Activated CD4-positive, alpha-beta memory T cell treated with anti-CD3 and anti-CD28 coated beads for 36 hours (primary cell): ENCODE measurements at regions not wholly inside any gene's neighbourhood (a gene's known extent, or its start where the extent isn't known, plus 50 kb on each side); places are given as distances from the start of the nearest gene placed in this dataset.

ENCODE experiments used
- CTCF ChIA-PET: fragments of 350-600 bp; sonication (Branson Sonifier 250); formaldehyde crosslinking; loops from one replicate; lab custom pipeline; 2021; ENCODE audit warnings: antibody characterized with exemption, inconsistent platforms; lab: Charles Lee
- POLR2A ChIA-PET: fragments of 350-600 bp; sonication (Branson Sonifier 250); formaldehyde crosslinking; loops from one replicate; lab custom pipeline; 2021; ENCODE audit warnings: antibody characterized with exemption; lab: Charles Lee
- DNase-seq: peaks from one replicate; pipeline ENCODE4 v3.0.0-alpha.2; 2020
- H3K27ac Mint-ChIP-seq: one replicate; pipeline ENCODE4 v1.8.0; 2021; ENCODE audit warnings: mixed read lengths
- H3K27me3 Mint-ChIP-seq: one replicate; pipeline ENCODE4 v1.8.0; 2021; ENCODE audit warnings: mixed read lengths
- H3K36me3 Mint-ChIP-seq: one replicate; pipeline ENCODE4 v1.8.0; 2021; ENCODE audit warnings: mixed read lengths
- H3K4me1 Mint-ChIP-seq: one replicate; pipeline ENCODE4 v1.8.0; 2021; ENCODE audit warnings: low read depth, mixed read lengths
- H3K4me3 Mint-ChIP-seq: one replicate; pipeline ENCODE4 v1.8.0; 2021; ENCODE audit warnings: mild to moderate bottlenecking, mixed read lengths
- H3K9me3 Mint-ChIP-seq: one replicate; pipeline ENCODE4 v1.8.0; 2021; ENCODE audit warnings: mixed read lengths
- intact Hi-C: fragments of 100-400 bp; cut with micrococcal nuclease; formaldehyde crosslinking; loops from one replicate; pipeline ENCODE4 v1.15.1; 2023

DNA sequence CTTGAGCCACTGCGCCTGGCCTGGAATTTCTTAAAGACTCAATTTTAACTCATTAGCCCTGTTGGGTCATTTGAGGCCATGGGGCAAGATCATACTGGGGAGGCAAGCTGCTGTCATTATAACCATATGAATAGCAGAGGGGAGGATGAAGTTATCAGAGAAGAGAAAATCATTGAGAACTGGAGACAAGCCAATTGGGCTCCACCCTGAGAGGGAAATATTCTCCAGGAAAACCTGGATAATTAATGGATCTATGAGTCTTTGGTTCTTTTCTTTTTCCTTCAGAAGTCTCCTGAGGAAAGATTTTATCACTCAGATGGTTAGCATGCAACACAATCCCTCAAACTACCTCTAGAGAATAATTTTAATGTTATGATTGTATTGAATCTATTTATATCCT, 569.6 kb upstream of the TUSC1 start:
- ChIA-PET POLR2A (no interaction called here), CTCF (no interaction called here)
- Mint-ChIP-seq H3K36me3 (no peaks in the 10 kb centered on the region), H3K27me3 (no peaks in the 10 kb centered on the region), H3K27ac (no peak overlapping the region), H3K9me3 (peaks cover 14% of the 10 kb centered on the region), H3K4me3 (no peak overlapping the region), H3K4me1 (no peaks in the 10 kb centered on the region)
- DNase-seq = no peak
- intact Hi-C loops = no loop called here

- Mint-ChIP-seq H3K4me1 (no peaks in the 10 kb centered on the region), H3K36me3 (no peaks in the 10 kb centered on the region)
These were observed 566.6 kb upstream of the TUSC1 start for GRCh38 chr9:26244661-26245451.

DNA sequence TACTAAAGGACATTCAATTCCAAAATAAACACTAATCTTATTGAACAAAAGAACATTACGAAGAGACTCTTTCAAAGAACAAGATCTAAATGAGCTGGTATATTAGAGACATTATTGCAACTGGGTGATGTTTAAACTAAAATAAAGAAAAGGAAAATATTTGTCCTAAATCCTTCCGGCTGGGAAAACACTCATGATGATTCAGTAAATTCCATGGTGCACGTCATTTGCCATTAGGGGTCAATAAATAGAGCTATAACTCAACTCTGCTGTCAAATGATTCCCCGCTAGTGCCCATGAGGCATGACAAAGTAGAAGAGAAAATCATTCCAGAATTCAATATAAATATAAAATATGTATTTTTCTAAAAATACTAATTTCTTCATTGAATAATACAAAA, 565.5 kb upstream of the TUSC1 start:
- no peak for DNase-seq
- intact Hi-C loops = no loop called here
- Mint-ChIP-seq H3K9me3 (peaks cover 6% of the 10 kb centered on the region), H3K4me1 (no peaks in the 10 kb centered on the region), H3K36me3 (no peaks in the 10 kb centered on the region), H3K27ac (no peak overlapping the region), H3K4me3 (no peak overlapping the region), H3K27me3 (no peaks in the 10 kb centered on the region)
- POLR2A ChIA-PET = no interaction called here
- CTCF ChIA-PET = no interaction called here

More at GRCh38 chr9:26244661-26245451, 566.6 kb upstream of the TUSC1 start:
- H3K4me3 Mint-ChIP-seq = no peak overlapping the region
- DNase-seq = no peak
- H3K27ac Mint-ChIP-seq = no peak overlapping the region
- ChIA-PET CTCF (no interaction called here), POLR2A (no interaction called here)
- H3K27me3 Mint-ChIP-seq = no peaks in the 10 kb centered on the region
- H3K9me3 Mint-ChIP-seq = peaks cover 14% of the 10 kb centered on the region
- intact Hi-C loops = no loop called here

- no peak overlapping the region for H3K27ac Mint-ChIP-seq
- no peak overlapping the region for H3K4me3 Mint-ChIP-seq
- ChIA-PET CTCF (no interaction called here), POLR2A (no interaction called here)
- intact Hi-C loops = no loop called here
- no peaks in the 10 kb centered on the region for H3K27me3 Mint-ChIP-seq
- DNase-seq = no peak
- no peaks in the 10 kb centered on the region for H3K4me1 Mint-ChIP-seq
- H3K9me3 Mint-ChIP-seq = peaks cover 3% of the 10 kb centered on the region
- H3K36me3 Mint-ChIP-seq = no peaks in the 10 kb centered on the region
These were observed 564.9 kb upstream of the TUSC1 start for GRCh38 chr9:26243029-26243697.

- Mint-ChIP-seq H3K27me3 (no peaks in the 10 kb centered on the region), H3K4me1 (no peaks in the 10 kb centered on the region), H3K36me3 (no peaks in the 10 kb centered on the region), H3K4me3 (no peak overlapping the region), H3K9me3 (peaks cover under 1% of the 10 kb centered on the region), H3K27ac (no peak overlapping the region)
- CTCF ChIA-PET = no interaction called here
- intact Hi-C loops = no loop called here
- POLR2A ChIA-PET = no interaction called here
- no peak for DNase-seq
These were observed 561.8 kb upstream of the TUSC1 start for GRCh38 chr9:26240020-26240419.

DNA sequence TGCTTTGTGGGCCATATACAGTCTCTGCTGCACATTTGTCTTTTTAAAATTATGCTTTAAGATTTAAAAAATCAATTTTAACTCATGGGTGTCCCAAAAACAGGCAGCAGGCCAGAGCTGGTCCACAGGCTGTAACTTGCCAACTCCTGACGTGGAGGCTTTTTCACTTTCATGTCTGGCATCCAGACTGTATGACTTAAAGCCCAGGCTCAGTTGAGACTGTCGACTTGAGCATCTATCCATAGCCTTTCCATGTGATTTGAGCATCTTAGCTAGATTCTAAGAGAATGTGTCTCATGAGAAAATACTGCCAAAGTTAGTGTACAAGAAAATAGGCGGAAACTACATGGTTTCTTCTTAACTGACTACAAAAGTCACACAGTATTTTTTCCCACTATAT, 559.0 kb upstream of the TUSC1 start:
- H3K27ac Mint-ChIP-seq = no peak overlapping the region
- no peaks in the 10 kb centered on the region for H3K36me3 Mint-ChIP-seq
- H3K4me1 Mint-ChIP-seq = no peaks in the 10 kb centered on the region
- ChIA-PET CTCF (no interaction called here), POLR2A (no interaction called here)
- peaks cover 9% of the 10 kb centered on the region for H3K9me3 Mint-ChIP-seq
- H3K27me3 Mint-ChIP-seq = no peaks in the 10 kb centered on the region
- intact Hi-C loops = no loop called here
- no peak overlapping the region for H3K4me3 Mint-ChIP-seq
- DNase-seq = no peak

- H3K4me1 Mint-ChIP-seq = no peaks in the 10 kb centered on the region
- peaks cover 9% of the 10 kb centered on the region for H3K9me3 Mint-ChIP-seq
- no peak overlapping the region for H3K27ac Mint-ChIP-seq
- no peaks in the 10 kb centered on the region for H3K36me3 Mint-ChIP-seq
- intact Hi-C loops = no loop called here
- no peak overlapping the region for H3K4me3 Mint-ChIP-seq
- no peak for DNase-seq
- POLR2A ChIA-PET = no interaction called here
- CTCF ChIA-PET = no interaction called here
- no peaks in the 10 kb centered on the region for H3K27me3 Mint-ChIP-seq
These were observed 556.6 kb upstream of the TUSC1 start for GRCh38 chr9:26234865-26235264.

DNA sequence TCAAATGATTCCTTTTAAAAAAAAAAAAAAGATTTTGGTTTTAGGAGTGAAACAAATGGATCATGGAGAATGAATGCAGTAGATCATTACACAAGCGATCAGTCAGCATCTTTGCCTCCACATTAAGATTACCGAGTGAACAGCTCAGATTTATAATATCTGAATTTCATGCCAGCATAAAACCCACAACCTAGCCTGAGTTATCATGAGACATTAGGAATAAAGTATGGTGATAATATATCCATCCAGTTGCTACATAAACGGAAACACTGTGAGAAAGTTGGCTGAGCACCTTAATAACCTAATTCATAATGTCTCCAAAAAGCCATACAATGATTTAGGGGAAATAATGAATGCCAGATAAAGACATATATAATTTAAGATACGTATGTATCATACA, 553.1 kb upstream of the TUSC1 start:
- H3K36me3 Mint-ChIP-seq = no peaks in the 10 kb centered on the region
- no peak overlapping the region for H3K4me3 Mint-ChIP-seq
- H3K27me3 Mint-ChIP-seq = no peaks in the 10 kb centered on the region
- H3K27ac Mint-ChIP-seq = no peak overlapping the region
- CTCF ChIA-PET = no interaction called here
- no peak for DNase-seq
- H3K4me1 Mint-ChIP-seq = no peaks in the 10 kb centered on the region
- POLR2A ChIA-PET = no interaction called here
- H3K9me3 Mint-ChIP-seq = peaks cover 13% of the 10 kb centered on the region
- intact Hi-C loops = no loop called here

- H3K4me3 Mint-ChIP-seq = no peak overlapping the region
- H3K4me1 Mint-ChIP-seq = no peaks in the 10 kb centered on the region
- no peaks in the 10 kb centered on the region for H3K36me3 Mint-ChIP-seq
- H3K27ac Mint-ChIP-seq = no peak overlapping the region
- H3K9me3 Mint-ChIP-seq = peaks cover 8% of the 10 kb centered on the region
- no peaks in the 10 kb centered on the region for H3K27me3 Mint-ChIP-seq
- POLR2A ChIA-PET = no interaction called here
- CTCF ChIA-PET = no interaction called here
- intact Hi-C loops = no loop called here
- no peak for DNase-seq
These were observed 551.2 kb upstream of the TUSC1 start for GRCh38 chr9:26229324-26230054.

- no peaks in the 10 kb centered on the region for H3K36me3 Mint-ChIP-seq
- no peaks in the 10 kb centered on the region for H3K4me1 Mint-ChIP-seq
- peaks cover 5% of the 10 kb centered on the region for H3K9me3 Mint-ChIP-seq
- no peak overlapping the region for H3K4me3 Mint-ChIP-seq
- intact Hi-C loops = no loop called here
- DNase-seq = no peak
- H3K27me3 Mint-ChIP-seq = no peaks in the 10 kb centered on the region
- ChIA-PET POLR2A (no interaction called here), CTCF (no interaction called here)
- H3K27ac Mint-ChIP-seq = no peak overlapping the region
These were observed 550.0 kb upstream of the TUSC1 start for GRCh38 chr9:26228273-26228672.

GRCh38 chr9:26221290-26221689, 543.0 kb upstream of the TUSC1 start:
- intact Hi-C loops = no loop called here
- H3K4me1 Mint-ChIP-seq = no peaks in the 10 kb centered on the region
- peaks cover 17% of the 10 kb centered on the region for H3K9me3 Mint-ChIP-seq
- no peak for DNase-seq
- H3K4me3 Mint-ChIP-seq = no peak overlapping the region
- no peak overlapping the region for H3K27ac Mint-ChIP-seq
- POLR2A ChIA-PET = no interaction called here
- CTCF ChIA-PET = no interaction called here
- H3K27me3 Mint-ChIP-seq = no peaks in the 10 kb centered on the region
- H3K36me3 Mint-ChIP-seq = no peaks in the 10 kb centered on the region

DNA sequence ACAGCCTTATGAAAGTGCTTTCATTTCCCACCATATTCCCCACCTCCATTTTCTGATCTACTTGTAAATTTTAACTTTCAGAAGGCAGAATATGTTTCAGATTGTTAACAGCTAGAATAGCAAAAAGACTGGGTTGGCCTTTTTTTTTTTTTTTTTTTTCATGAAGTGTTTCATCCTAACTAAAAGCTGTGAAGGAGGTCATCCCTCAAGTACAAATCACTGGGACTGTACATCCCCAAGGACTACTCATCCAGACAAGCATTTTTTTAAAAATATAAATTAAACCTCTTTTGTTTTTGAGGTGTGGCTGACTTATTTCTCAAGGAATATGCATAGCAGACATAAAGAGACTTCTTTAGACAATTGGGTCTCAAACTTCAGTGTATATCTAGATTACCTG, 542.1 kb upstream of the TUSC1 start:
- Mint-ChIP-seq H3K4me1 (no peaks in the 10 kb centered on the region), H3K9me3 (peaks cover 19% of the 10 kb centered on the region), H3K36me3 (no peaks in the 10 kb centered on the region), H3K4me3 (no peak overlapping the region), H3K27me3 (no peaks in the 10 kb centered on the region), H3K27ac (no peak overlapping the region)
- DNase-seq = no peak
- ChIA-PET CTCF (no interaction called here), POLR2A (no interaction called here)
- intact Hi-C loops = no loop called here
